Endodermal cell (in vitro differentiated cells): ENCODE measurements at regions not wholly inside any gene's neighbourhood (a gene's known extent, or its start where the extent isn't known, plus 50 kb on each side); places are given as distances from the start of the nearest gene placed in this dataset.

ENCODE experiments used
- DNase-seq: peaks from one replicate; pipeline ENCODE4 v3.0.0-alpha.2; 2017
- H3K27ac ChIP-seq: 2 replicates; pipeline ENCODE4 v1.5.1; 2013; ENCODE audit warnings: mild to moderate bottlenecking, low read depth, low read length, moderate library complexity
- H3K27me3 ChIP-seq: 2 replicates; pipeline ENCODE4 v1.6.1; 2013; ENCODE audit warnings: mild to moderate bottlenecking, low read length, moderate library complexity; ENCODE audit not compliant: insufficient read depth, control insufficient read depth, poor library complexity, severe bottlenecking
- H3K36me3 ChIP-seq: 2 replicates; pipeline ENCODE4 v1.7.0; 2013; ENCODE audit warnings: mild to moderate bottlenecking, low read length, moderate library complexity; ENCODE audit not compliant: control insufficient read depth, insufficient read depth
- H3K4me1 ChIP-seq: one replicate; pipeline ENCODE4 v1.7.0; 2013; ENCODE audit warnings: low read length; ENCODE audit not compliant: control insufficient read depth, insufficient read depth
- H3K4me3 ChIP-seq: 2 replicates; pipeline ENCODE4 v1.5.1; 2013; ENCODE audit warnings: mild to moderate bottlenecking, low read length, moderate library complexity
- H3K9ac ChIP-seq: 2 replicates; pipeline ENCODE4 v1.6.1; 2013; ENCODE audit warnings: mild to moderate bottlenecking, low read length, moderate library complexity; ENCODE audit not compliant: poor library complexity, severe bottlenecking; ENCODE audit errors: extremely low read depth
- H3K9me3 ChIP-seq: 2 replicates; pipeline ENCODE4 v1.6.1; 2013; ENCODE audit warnings: mild to moderate bottlenecking, low read length, moderate library complexity; ENCODE audit not compliant: control insufficient read depth
- H3K27ac Mint-ChIP-seq: 2 replicates; pipeline ENCODE4 v1.8.0; 2020; ENCODE audit warnings: mixed read lengths
- H3K27me3 Mint-ChIP-seq: 2 replicates; pipeline ENCODE4 v1.8.0; 2021; ENCODE audit warnings: mild to moderate bottlenecking, mixed read lengths; ENCODE audit not compliant: insufficient read depth
- H3K36me3 Mint-ChIP-seq: 2 replicates; pipeline ENCODE4 v1.8.0; 2020; ENCODE audit warnings: low read depth, mixed read lengths
- H3K4me1 Mint-ChIP-seq: 2 replicates; pipeline ENCODE4 v1.8.0; 2020; ENCODE audit warnings: mixed read lengths
- H3K4me3 Mint-ChIP-seq: 2 replicates; pipeline ENCODE4 v1.8.0; 2020; ENCODE audit warnings: mild to moderate bottlenecking, moderate library complexity, mixed read lengths
- H3K9me3 Mint-ChIP-seq: 2 replicates; pipeline ENCODE4 v1.8.0; 2020; ENCODE audit warnings: mild to moderate bottlenecking, mixed read lengths
- WGBS, 2 experiments: methylation state at CpG; one replicate each; pipeline versions ENCODE4 v1.1.5 to v1.1.7; 2013; ENCODE audit warnings: missing lambda C conversion rate in 2 of 2, mixed read lengths in 1 of 2; ENCODE audit not compliant: insufficient coverage in 1 of 2, insufficient read length in 1 of 2; 5-methylcytosine and 5-hydroxymethylcytosine counted together
- TF ChIP-seq, protein P1 (sequence below): fragments of 200-600 bp; sonication (generic); conservative IDR thresholded peaks from 2 replicates; pipeline ENCODE4 v1.5.0; 2021; ENCODE audit warnings: antibody characterized with exemption, mild to moderate bottlenecking

- Mint-ChIP-seq H3K27ac (no peak overlapping the region), H3K27me3 (no peaks in the 10 kb centered on the region), H3K36me3 (no peaks in the 10 kb centered on the region), H3K4me1 (peaks cover 2% of the 10 kb centered on the region), H3K9me3 (no peaks in the 10 kb centered on the region), H3K4me3 (no peak overlapping the region)
- DNase-seq = no peak
- H3K27ac ChIP-seq = no peak overlapping the region
- H3K4me1 ChIP-seq = no peaks in the 10 kb centered on the region
- H3K27me3 ChIP-seq = no peaks in the 10 kb centered on the region
- no peaks in the 10 kb centered on the region for H3K9me3 ChIP-seq
- H3K9ac ChIP-seq = no peak overlapping the region
- 89 to 100% methylated on average over 3 to 4 of the region's 4 CpGs for WGBS, 2 experiments
- H3K36me3 ChIP-seq = no peaks in the 10 kb centered on the region
- TF ChIP-seq, protein P1, sequence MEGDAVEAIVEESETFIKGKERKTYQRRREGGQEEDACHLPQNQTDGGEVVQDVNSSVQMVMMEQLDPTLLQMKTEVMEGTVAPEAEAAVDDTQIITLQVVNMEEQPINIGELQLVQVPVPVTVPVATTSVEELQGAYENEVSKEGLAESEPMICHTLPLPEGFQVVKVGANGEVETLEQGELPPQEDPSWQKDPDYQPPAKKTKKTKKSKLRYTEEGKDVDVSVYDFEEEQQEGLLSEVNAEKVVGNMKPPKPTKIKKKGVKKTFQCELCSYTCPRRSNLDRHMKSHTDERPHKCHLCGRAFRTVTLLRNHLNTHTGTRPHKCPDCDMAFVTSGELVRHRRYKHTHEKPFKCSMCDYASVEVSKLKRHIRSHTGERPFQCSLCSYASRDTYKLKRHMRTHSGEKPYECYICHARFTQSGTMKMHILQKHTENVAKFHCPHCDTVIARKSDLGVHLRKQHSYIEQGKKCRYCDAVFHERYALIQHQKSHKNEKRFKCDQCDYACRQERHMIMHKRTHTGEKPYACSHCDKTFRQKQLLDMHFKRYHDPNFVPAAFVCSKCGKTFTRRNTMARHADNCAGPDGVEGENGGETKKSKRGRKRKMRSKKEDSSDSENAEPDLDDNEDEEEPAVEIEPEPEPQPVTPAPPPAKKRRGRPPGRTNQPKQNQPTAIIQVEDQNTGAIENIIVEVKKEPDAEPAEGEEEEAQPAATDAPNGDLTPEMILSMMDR = no peak
- no peak overlapping the region for H3K4me3 ChIP-seq
These were observed 257.1 kb downstream of the HNMT start for GRCh38 chr2:138221358-138221757.

GRCh38 chr2:138223319-138223718 lies 259.0 kb downstream of the HNMT start:
- H3K9me3 Mint-ChIP-seq = no peaks in the 10 kb centered on the region
- H3K36me3 Mint-ChIP-seq = no peaks in the 10 kb centered on the region
- no peaks in the 10 kb centered on the region for H3K36me3 ChIP-seq
- H3K4me3 Mint-ChIP-seq = no peak overlapping the region
- H3K4me1 ChIP-seq = no peaks in the 10 kb centered on the region
- no peak overlapping the region for H3K27ac Mint-ChIP-seq
- H3K4me1 Mint-ChIP-seq = no peaks in the 10 kb centered on the region
- DNase-seq = no peak
- H3K27me3 ChIP-seq = no peaks in the 10 kb centered on the region
- H3K9ac ChIP-seq = no peak overlapping the region
- H3K27ac ChIP-seq = no peak overlapping the region
- H3K4me3 ChIP-seq = no peak overlapping the region
- no peaks in the 10 kb centered on the region for H3K27me3 Mint-ChIP-seq
- no peaks in the 10 kb centered on the region for H3K9me3 ChIP-seq
- TF ChIP-seq, protein P1 = no peak
- WGBS, 2 experiments = 83 to 96% methylated on average over 1 to 5 of the region's 6 CpGs

DNA sequence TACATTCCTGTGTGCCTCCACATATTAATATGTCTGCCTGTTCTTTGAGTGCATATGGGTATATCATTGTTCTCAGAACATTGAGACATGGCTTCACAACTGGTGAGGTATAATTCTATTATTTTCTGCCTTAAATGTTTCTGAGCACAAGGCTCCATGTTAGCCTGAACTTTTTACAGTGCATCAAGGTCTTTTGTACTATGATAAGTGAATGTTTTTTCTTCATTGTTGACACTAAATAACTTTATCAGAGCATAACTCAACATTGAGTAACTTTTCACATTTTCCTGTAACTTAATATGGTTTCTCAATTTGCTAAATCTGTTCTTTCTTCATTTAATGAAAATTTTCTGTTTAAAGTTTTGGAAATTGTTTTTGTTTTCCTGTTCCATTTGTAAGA lies 262.9 kb downstream of the HNMT start:
- no peak overlapping the region for H3K4me3 Mint-ChIP-seq
- Histone ChIP-seq H3K27me3 (no peaks in the 10 kb centered on the region), H3K4me3 (no peak overlapping the region), H3K36me3 (no peaks in the 10 kb centered on the region), H3K9ac (no peak overlapping the region), H3K27ac (no peak overlapping the region), H3K4me1 (no peaks in the 10 kb centered on the region), H3K9me3 (no peaks in the 10 kb centered on the region)
- no peak for DNase-seq
- H3K36me3 Mint-ChIP-seq = no peaks in the 10 kb centered on the region
- no peaks in the 10 kb centered on the region for H3K9me3 Mint-ChIP-seq
- no peaks in the 10 kb centered on the region for H3K27me3 Mint-ChIP-seq
- TF ChIP-seq, protein P1 = no peak
- peaks cover 8% of the 10 kb centered on the region for H3K4me1 Mint-ChIP-seq
- H3K27ac Mint-ChIP-seq = no peak overlapping the region
